NCI-H524 treated with DMSO at 0.1 percent for 48 hours (cell line): ENCODE measurements at regions not wholly inside any gene's neighbourhood (a gene's known extent, or its start where the extent isn't known, plus 50 kb on each side); places are given as distances from the start of the nearest gene placed in this dataset.

Experiments used
- DNase-seq: peaks from one replicate; lab custom pipeline; 2025; lab: John Stamatoyannopoulos, UW

DNA sequence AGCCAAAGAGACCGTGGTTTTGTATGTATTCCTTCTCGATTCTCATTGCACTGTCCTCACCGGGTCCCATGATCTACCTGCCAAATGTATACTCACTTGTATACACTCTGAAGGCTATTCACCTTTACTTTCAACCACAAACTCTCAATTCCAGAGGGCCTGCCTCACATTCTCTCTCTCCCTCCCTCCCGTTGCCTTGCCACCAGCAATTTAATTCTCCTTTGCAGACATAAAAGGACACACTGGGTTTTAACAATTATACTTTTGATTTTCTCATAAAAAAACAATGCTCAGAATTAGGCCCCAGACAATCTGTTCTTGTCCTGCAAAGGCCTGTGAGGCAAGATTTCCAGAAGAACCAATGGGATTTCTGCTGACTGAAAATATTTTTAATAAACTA, 265.1 kb upstream of the PSMD7 start:
- no peak for DNase-seq

DNA sequence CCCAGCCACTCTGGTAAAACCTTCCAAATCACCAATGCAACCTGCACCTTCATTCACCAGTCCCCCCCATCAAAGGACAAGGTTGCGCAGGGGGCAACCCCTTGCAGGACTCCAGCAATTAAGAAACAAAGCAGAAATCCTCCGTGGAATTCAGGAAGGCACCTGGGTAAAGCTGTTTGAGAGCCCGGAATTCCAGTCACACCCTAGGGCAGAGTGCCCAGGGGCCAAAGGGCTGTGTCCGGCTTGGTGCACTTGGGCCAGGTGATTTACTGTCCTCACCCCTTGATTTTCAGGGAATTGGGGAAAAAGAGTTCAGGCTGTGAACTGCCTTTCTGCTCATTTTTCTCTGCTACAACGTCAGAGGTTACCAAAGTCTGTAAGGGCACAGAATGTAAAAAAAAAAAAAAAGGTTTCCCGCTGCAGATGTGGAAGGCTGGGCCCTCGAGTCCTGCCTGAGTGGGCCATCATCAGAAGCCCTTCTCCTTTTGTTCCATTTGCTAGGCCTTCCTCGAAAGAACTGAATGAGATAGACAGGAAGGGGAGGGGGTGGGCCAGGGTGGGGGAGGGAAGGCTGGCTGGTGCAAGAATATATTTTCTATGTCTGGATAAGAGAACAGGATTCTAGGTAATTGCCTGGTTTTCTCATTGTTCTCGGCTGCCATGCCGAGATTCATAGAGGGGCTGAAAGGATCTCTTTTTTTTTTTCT, 266.5 kb upstream of the PSMD7 start:
- DNase-seq, result no peak

DNA sequence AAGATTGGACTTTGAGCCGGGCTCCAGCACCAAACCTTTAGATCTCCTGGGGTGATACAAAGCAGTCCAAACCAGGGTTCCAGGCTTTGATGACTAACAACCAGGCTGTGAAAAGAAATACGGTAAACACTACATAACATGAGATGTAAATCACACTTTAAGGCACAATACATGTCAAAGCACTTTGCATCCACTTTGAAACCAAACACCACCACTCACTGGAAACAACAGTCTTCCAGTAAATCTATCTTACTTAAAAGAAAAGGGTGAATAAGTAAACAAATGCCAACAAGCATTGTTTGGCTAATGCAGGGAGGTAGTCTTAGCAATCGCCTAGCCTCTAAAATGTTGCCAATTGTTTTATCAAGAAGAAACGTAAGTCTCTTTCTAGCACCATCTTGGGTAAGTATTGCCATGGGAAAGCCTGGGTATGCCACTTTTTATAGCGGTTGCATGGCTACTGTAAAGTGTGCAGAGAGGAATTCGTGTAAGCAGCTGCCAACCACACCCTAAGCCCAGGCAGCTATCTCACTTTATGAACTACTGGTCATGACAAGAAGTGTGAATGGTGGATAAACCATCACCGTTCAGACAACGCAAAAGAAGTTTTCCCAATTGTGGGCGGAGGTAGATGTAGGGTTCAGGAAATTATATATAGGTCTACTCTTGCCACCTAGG, 267.4 kb upstream of the PSMD7 start:
- no peak for DNase-seq

DNA sequence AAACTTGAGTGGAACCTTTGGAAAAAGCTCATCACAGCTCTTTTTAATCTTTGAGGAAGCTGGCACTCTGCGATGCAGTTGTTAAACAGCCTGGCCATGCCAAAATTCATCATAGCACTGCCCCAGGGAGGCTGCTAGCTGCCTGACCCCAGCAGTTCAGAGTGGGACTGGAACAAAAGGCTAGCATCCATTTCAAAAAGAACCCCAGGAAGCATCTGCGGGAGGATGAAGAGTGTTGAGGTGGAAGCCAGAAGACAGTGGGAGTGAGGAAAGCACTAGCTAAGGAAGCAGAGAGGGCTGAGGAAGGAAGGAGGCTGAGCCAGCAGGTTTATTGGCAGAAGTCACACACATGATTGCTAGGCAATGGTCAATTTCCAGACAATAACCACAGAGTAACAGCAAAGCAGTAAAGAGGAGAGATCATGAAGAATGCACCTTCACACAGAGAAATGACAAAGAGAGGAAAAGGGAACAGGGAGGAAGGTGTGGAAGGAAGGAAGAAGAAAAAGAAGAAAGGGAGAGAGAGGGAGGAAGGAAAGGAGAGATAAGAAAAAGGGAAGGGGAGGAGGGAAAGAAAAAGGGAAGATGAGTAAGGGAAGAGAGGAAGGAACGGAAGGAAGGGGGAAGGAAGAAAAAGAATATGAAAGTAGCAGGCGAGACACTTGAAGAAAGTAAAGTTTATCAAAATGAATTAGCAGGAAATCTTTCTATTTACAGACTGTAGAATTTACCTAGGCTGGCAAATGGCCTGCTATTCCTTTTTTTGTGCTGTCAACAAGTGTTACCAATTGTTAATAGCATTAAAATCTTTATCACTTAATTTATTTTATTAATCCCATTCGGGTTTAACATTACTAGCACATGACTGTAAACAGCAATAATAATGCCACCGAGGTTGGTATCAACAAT, 270.0 kb upstream of the PSMD7 start:
- no peak for DNase-seq

DNA sequence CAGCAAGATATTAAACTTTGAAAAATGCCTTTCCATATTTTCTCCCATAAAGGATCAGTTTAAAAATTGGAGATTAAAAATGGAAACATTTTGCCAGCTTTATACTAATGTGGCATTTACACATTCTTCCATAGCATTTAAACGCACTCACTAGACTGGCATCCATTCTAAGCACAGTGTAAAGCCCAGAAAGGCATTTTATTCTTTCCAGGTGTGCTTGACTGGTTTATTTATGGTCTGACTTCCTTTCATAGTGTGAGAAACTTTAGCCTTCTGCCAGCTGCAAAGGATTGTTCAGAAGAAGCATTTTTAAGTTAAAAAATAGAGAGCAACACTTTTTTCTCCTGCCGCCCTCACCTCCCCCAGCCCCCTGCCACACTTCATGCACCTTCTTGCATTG, 271.7 kb upstream of the PSMD7 start:
- DNase-seq, result no peak

DNA sequence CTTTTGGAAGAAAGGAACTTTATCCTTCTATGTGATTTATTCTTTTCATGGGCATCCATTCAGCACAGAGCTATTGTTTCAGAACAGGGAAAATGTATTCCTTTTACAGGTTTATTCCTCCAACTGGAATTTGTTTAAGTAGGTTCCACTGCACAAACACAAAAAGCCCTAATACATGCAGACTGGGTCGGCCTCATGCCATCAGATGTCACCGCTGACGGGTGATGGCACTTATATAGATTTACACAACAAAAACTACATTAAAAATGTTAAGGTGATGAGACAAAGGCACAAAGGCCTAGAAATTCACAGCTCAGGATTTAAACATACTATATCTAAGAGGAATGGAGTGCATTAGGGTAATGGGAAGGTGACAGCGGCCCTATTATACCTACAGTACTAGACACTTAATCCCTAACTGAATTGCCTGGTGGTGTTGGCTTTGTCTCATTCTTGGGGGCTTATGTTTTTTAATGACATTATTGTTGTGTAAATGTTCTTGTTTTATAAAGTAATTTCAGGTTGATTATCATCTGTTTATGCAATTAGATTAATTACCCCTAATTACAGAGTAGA, 276.4 kb upstream of the PSMD7 start:
- DNase-seq, result no peak

DNA sequence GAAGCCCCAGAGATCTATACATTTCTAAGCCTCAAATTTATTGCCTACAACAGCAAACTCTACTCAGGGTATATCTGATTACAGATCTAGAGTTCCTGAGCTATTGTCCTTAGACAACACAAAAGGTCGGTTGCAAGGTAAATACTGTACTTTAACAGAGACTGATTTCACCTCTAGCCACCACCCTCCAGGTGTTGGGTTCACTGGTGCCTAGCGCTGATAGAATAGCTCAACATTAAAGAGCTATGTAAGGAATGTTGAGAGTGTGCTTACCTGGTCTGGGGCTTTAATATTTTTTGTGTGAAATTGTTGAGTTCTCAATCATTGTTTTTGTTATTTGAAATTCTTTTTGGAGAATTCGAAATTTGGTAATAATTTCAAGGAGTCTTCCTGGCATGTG, 277.0 kb upstream of the PSMD7 start:
- no peak for DNase-seq

DNA sequence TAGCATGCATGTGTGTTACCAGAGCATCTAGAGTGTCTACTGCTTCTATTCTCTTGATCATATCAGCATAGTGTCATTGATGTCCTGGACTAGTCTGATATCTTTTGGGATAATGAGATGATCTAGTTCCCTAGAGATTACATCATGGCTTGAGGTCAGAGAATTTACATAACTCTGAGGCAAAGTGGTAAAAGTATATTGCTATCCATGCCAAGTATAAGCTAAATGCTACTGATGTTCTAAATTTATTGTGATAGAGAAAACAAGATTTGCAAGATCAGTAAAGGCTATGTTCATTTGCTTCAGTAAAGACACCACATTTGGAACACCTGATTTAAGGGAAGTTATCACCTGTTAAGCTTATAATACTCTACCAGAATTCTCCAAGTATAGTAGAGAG, 280.7 kb upstream of the PSMD7 start:
- DNase-seq, result no peak

DNA sequence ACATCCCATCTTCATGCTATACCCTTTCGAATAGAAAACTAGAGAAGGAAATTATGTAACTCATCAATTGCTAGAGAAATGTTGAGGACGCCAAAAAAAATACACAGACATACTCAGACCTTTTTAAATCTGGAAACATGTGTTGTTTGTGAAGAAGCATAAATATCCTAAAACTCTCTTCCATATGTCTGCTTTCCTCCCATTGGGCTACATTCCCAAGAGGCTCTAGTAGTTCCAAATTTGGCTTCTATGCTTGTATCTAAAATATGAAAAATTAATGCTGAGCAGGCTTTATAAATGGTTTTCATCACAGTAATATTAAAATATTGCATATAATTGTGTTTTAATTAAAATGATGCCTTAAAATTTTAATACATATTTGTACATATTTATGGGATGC, 297.9 kb upstream of the PSMD7 start:
- no peak for DNase-seq

DNA sequence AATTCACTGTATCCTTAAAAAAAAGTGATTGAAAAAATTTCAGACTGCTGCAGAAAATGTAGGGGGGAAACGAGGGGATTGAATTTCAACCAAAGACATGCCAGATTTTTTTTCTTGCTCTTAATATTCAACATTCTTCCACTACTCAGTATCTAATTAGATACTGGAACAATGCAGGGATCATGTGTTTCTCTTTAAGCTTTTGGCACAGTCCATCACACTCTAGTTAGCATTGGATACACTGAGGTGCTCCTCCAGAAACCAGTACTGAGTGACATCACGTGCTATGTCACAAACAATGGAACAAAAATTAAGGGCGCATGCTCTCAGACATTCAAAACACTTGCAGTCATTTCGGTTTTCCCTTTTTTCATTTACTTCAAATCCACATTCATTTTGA, 298.6 kb upstream of the PSMD7 start:
- DNase-seq, result no peak

DNA sequence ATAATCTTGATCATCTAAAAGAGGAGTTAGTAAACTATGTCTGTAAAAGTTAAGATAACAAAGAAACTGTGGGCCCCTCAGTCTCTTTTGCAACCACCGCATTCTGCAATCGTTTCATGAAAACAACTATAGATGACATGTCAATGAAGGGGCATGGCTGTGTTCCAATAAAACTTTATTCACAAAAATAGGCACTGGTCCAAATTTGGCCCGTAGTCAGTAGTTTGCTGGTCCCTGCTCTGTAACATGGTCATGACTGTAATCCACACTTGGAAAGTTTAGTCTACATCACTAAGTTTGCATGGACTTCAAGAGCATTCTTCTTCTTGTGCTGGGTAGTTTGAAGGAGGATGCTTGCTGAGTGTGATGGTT, 299.3 kb upstream of the PSMD7 start:
- no peak for DNase-seq

DNA sequence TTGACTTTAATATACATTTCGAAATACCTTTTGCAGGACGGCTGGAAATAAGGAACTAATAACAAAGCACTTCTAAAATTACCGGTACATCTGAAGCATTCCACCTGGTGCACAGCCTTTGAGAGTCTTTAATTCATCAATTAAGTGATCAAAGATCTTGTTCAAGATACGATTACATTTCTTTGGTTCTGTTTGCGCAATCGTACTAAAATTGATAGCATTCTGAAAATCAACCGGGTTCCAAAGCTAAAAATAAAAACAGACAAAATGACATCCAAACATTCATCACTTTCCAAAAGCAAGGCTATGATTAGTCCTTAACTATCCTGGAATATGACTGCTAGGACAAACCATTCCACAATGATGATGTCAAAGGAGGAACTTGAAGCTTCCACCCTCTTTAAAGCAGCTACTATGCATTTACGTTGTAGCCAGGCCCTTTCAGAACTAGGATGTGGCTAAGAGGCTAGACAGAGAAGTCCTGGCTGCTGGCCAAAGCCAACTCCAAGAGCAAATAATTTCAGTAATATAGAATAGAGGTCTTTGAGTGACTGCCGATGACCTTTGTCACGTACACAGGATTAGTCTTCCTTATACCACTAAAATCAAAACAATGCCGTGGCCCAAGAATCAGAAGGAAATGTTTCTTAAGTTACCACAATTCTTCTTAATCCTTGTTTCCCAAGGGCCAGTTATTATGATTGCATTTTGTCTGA, 299.8 kb upstream of the PSMD7 start:
- no peak for DNase-seq

DNA sequence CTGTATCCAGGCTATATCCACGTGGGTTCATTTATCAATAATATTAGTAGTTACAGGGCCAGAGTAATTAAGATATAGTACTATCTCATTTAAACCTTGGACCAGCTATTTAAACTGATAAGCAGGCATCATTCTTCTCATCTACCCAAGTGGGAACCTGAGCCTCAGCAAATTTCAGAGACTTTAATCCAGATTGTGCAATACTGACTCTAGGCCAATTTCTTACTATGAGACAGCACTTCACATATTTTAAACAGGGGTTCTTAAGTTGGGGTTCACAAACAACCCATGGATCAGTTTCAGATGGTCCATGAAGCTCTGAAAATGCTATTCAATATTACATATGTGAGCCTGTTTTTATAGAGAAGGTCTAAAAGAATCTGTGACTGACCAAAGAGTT, 302.7 kb upstream of the PSMD7 start:
- DNase-seq, result no peak

DNA sequence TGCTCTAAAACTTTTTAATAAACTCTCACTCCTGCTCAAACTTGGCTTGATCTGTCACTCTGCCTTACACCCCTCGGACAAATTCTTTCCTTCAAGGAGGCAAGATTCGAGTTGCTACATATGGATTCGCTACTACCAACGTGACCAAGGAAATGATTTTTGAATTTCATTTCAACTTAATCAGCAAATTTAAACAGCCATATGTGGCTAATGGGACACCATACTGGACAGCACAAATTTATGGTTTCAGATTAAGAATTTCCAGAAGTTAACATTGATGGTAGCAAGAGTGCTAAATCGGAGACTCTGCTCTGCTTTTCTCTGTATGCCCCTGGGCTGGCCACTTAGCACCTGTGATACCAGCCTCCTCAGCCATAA, 318.2 kb upstream of the PSMD7 start:
- no peak for DNase-seq

DNA sequence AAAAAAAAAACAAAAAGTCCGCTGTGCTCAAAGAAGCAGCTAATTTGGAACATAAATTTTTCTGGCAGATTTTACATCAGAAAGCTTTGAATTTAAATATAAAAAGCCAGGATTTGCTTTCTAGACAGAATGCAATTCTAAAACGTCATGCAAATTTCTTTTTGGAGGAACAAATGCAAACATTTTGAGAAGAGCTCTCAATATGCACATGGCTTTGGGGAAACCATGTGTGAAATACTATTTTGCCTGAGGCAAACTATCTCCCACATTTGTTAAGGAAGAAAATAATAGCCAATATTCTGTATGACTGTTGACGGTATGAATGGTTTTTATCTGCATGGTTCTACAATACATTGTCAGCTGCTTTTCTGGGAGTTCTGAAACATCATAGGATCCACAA, 320.0 kb upstream of the PSMD7 start:
- DNase-seq, result no peak

DNA sequence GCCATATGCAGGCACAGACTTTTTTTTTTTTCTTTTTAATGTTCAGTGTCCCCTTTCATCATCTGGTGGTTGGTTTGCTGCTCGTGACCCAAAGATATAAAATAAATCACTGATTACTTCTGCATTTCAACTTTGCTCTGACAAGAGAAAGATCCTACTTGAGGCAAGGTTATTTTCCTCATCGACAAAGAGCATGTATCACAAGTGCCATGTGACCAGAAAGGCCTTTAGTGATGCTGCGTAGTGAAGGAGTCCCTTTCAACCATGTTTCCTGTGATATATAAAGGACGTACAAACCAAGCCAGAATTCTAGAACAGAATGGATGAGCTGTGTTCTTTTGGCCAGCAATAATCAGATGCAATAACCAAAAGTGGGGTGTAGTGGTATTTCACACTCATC, 323.4 kb upstream of the PSMD7 start:
- DNase-seq, result no peak

DNA sequence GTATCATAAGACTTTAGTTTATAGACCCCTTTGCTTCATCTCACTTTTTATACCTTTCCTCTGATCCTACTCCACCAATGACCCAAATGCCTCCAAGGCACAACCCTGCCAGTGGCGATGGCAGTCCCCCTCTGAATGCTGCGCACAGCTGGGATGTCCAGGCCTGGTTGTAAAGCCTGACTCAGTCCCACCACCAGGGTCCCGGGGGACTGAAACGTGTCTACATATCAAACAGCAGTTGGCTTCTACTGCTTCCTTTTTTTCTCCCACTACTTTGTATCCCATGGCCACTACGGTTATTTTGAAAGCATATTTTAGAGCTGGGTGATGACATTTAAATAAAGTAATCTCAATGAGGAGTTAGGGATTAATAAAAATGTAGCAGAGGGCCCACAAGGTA, 329.8 kb upstream of the PSMD7 start:
- DNase-seq, result no peak

DNA sequence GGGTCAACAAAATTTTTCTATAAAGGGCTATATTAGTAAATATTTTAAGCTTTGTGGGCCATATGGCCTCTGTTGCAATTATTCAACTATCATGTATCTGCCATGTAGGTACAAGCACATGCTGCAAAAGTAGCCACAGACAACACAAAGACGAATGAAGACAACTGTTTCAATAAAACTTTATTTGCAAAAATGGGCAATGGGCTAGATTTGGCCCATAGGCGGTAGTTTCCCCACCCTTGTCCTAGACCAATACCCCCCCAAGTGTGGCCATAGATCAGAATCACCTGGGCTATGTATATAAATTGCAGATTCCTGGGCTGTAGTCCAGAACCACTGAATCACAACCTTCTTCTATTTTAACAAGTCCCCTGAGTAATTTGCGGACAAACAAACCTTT, 331.0 kb upstream of the PSMD7 start:
- DNase-seq, result no peak

DNA sequence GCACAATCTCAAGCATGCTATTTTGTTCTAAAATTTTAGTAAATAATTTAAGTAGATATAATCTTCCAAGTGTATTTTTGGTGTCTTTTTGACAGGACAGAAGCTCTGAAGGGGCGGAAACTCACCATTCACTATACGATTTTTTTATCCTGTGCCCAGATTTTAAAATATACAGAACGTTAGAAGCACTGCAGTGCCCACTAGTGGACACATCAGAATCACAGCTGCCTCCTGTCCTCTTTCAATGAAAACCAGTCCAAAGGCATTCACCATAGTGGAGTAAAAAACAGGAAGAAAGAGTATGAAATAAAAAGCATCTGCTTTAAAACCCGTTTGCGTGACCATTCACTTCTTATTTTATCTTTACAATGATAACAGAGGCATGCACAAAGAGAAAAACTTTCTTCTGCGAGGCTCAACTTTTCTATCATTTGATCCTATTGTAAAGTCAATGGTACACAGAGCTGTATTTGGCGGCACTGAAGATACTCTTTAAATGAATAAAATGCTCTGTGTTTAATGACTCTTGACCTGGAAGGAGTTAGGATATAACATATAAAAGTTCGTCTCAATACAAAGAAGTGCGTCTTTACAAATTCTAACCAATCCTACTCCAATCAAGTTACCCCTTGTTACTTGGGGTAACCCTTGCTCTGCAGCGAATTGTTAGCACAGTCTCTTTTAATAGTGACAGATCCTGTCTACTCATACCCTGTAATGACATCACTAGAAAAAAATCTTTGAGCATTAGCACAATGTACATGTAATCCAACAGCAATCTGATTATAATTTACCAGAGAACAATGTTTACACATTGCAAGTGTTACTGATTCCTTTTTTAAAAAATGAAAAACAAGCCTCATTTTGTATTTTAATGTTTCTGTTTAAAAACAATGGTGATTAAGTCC, 339.8 kb upstream of the PSMD7 start:
- peak; percentile 18 for DNase-seq

DNA sequence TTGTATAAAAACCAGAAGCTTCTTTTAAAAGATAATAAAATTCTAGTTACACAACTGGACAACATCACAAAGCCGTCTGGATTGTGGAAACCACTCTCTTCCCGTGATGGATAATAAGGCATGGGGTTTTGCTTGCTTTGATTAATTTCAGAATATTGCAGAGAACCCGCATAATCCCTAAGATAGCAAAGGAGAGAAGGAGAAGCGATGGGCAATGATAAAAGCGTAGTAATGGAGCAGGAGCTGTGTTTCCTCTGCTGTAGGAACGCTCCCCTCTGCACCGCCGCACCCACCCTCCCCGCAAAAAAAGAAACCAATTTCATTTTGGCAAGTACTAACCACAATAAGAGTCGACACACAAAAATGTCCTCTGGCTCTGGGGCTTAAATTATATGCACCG, 340.9 kb upstream of the PSMD7 start:
- DNase-seq, result no peak

DNA sequence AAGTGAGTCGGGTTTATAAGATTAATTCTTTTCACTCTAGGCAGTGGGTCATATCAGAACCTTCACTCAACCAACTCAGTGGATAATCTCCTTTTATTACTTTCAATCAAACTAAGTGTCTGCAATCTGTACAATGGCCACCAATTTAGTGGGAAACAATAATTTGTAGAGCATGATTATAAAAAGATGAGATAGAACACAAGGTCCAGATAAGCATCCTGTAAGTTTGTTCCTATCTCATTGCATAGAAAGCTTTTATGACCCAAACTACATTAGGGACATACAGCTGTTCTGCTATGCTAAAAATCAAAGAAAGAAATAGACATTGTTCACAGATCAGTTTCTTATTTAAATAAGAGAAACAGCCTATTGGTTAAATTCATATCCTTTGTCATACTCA, 341.4 kb upstream of the PSMD7 start:
- DNase-seq, result no peak
